Right lobe of liver (tissue), 4 donors: ENCODE measurements at regions not wholly inside any gene's neighbourhood (a gene's known extent, or its start where the extent isn't known, plus 50 kb on each side); places are given as distances from the start of the nearest gene placed in this dataset.

ENCODE experiments used
- POLR2A ChIP-seq: fragments of 450-650 bp; IDR thresholded peaks from one replicate; pipeline ENCODE4 v1.6.1; 2017; ENCODE audit warnings: antibody characterized with exemption, mild to moderate bottlenecking
- TF ChIP-seq, protein P1 (sequence below), 4 donors: fragments of 200-600 bp in 3 of 4; fragments of 450-650 bp in 1 of 4; IDR thresholded peaks; one replicate each; pipeline versions ENCODE4 v1.5.1 to v1.8.0; 2016 to 2022; ENCODE audit warnings: antibody characterized with exemption in 4 of 4, mild to moderate bottlenecking in 2 of 4
- donor health status: DM: no; HTN: no; CAD: no.
- donor health status: DM: no; HTN: no; CAD: no.
- donor health status: DM: no; HTN: yes; CAD: no.

DNA sequence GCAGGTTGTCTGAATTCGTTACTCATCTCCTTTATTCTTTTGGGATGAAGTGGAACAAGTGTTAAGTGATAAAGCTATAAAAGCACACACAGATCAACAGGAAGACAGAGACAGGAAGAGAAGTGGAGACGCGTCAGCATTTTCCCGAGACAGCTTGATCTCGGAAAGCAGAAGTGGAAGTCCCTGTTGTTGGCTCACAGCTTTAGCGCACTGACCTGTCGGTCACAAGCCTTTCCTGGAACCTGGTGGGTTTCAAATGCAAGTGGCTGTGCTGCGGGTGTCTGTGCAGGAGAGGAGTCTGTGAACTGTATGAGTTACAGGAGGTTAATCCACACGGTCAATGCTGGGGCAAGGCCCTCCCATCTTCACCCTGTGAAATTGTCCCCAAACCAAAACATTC lies 116.6 kb upstream of the PELI1 start:
- TF ChIP-seq, protein P1, sequence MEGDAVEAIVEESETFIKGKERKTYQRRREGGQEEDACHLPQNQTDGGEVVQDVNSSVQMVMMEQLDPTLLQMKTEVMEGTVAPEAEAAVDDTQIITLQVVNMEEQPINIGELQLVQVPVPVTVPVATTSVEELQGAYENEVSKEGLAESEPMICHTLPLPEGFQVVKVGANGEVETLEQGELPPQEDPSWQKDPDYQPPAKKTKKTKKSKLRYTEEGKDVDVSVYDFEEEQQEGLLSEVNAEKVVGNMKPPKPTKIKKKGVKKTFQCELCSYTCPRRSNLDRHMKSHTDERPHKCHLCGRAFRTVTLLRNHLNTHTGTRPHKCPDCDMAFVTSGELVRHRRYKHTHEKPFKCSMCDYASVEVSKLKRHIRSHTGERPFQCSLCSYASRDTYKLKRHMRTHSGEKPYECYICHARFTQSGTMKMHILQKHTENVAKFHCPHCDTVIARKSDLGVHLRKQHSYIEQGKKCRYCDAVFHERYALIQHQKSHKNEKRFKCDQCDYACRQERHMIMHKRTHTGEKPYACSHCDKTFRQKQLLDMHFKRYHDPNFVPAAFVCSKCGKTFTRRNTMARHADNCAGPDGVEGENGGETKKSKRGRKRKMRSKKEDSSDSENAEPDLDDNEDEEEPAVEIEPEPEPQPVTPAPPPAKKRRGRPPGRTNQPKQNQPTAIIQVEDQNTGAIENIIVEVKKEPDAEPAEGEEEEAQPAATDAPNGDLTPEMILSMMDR (IDR thresholded peaks at IDR 0.05) = no peak
- TF ChIP-seq POLR2A = no peak
